Kidney (tissue), 13 donors: ENCODE measurements at regions not wholly inside any gene's neighbourhood (a gene's known extent, or its start where the extent isn't known, plus 50 kb on each side); places are given as distances from the start of the nearest gene placed in this dataset.

ENCODE experiments used
- DNase-seq, 5 donors: peaks; one replicate each; pipeline ENCODE4 v3.0.0-alpha.2; 2013 to 2020
- FAIRE-seq: peaks from 2 replicates; lab custom pipeline; 2012; peaks lifted over from hg19 to GRCh38; lab: Jason Lieb, UNC
- H3K27ac ChIP-seq, 2 donors: one replicate each; pipeline ENCODE4 v1.7.0; 2013; ENCODE audit warnings: low read depth in 2 of 2, low read length in 2 of 2, inconsistent platforms in 1 of 2
- H3K27me3 ChIP-seq: one replicate; pipeline ENCODE4 v1.7.1; 2013; ENCODE audit warnings: low read length, inconsistent platforms; ENCODE audit not compliant: control insufficient read depth, insufficient read depth
- H3K36me3 ChIP-seq, 3 donors: one replicate each; pipeline versions ENCODE4 v1.7.0 to v1.7.1; 2013; ENCODE audit warnings: low read length in 3 of 3, control low read depth in 1 of 3, inconsistent platforms in 1 of 3; ENCODE audit not compliant: insufficient read depth in 3 of 3, control insufficient read depth in 2 of 3
- H3K4me1 ChIP-seq, 3 donors: one replicate each; pipeline versions ENCODE4 v1.7.0 to v1.7.1; 2013; ENCODE audit warnings: low read length in 3 of 3, inconsistent platforms in 1 of 3, low read depth in 1 of 3; ENCODE audit not compliant: control insufficient read depth in 2 of 3, insufficient read depth in 2 of 3
- H3K4me3 ChIP-seq, 3 donors: one replicate each; pipeline versions ENCODE4 v1.7.0 to v1.8.1; 2013; ENCODE audit warnings: low read length in 3 of 3, control low read depth in 1 of 3, inconsistent platforms in 1 of 3
- H3K9ac ChIP-seq, 3 donors: one replicate each; pipeline versions ENCODE4 v1.7.0 to v1.7.1; 2013; ENCODE audit warnings: low read length in 3 of 3, control low read depth in 1 of 3, inconsistent platforms in 1 of 3
- H3K9me3 ChIP-seq, 3 donors: one replicate each; pipeline versions ENCODE4 v1.7.0 to v1.7.1; 2013; ENCODE audit warnings: low read length in 3 of 3, control low read depth in 1 of 3, inconsistent platforms in 1 of 3; ENCODE audit not compliant: control insufficient read depth in 2 of 3, insufficient read depth in 1 of 3
- CTCF ChIP-seq: IDR thresholded peaks from 3 replicates; pipeline ENCODE4 v1.5.1; 2012; ENCODE audit warnings: mild to moderate bottlenecking, moderate library complexity, borderline replicate concordance; ENCODE audit not compliant: insufficient read depth; ENCODE audit errors: extremely low read depth
- intact Hi-C: fragments of 100-400 bp; cut with DNase I; formaldehyde crosslinking; loops from one replicate; pipeline ENCODE4 v1.11.1; 2022
- donor health status: control.
- donor health status: control.
- donor health status: control.
- donor health status: control.
- donor health status: control.
- donor health status: DM: yes; HTN: yes; CAD: no.
- donor health status: Normal renal cell carcinoma (clear cell type).

DNA sequence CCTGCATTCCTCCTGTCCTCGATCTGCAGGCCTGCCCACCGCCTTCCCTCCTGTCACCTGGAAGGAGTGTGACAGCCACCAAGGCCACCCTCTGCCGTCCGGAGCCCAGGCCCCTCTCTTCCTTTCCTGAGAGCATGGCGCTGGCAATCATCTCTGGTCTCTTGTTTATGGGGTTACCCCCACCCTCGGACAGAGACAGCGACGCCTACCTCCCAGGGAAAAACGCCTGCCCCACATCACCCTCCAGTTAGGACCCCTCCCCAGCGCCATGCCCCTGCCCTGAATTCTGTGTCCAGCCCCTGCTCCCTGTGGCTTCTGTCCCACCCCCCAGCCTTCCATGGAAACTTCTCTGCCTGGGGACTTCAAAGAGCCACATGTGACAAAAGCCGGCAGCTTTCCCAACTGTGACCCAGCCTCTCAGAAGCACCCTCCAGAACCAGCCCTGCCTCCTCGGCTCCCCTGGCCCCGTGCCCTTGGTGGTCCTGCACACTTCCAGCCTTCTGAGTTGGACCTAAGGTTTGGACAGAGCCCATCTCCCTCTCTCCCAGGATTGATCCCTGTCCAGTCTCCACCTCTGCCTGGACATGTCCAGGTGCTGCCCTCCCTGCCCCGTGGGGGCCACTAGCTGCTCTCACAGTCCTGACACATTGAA, 145.0 kb upstream of the HDAC4 start:
- no peak for FAIRE-seq
- no peak overlapping the region for H3K9ac ChIP-seq

DNA sequence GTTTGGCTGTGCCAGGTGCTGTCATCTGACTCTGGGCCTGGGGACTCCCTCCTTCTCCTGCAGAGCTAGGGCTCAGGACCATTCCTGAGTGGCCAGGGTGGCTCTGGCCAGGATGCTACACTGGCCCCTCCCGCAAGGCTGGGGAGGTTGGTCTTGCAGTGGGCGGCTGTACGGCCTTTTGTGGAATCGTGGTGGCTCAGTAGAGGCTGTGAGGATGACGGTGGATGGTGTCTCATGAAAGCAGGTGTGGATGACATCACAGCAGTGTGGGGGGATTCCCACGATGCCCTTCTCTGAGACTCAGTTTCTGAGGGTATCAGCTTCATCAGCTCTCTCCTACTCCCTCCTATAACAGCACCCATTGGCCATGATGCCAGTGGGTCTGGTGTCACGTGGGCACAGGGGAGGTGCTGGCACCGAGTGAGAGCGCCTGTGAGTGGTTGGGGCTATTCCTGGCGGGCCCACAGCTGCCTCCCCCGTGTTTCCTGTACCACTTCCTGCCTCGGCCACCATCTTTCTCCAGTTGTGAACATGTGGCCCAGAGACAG, 144.2 kb upstream of the HDAC4 start:
- no peak for TF ChIP-seq CTCF
- no peaks in the 10 kb centered on the region for H3K4me1 ChIP-seq
- DNase-seq, result peak in 1 of 5 donors; percentile 18
- H3K27ac ChIP-seq, result no peak overlapping the region
- no peak overlapping the region for H3K9ac ChIP-seq
- FAIRE-seq, result no peak
- H3K9me3 ChIP-seq, result no peaks in the 10 kb centered on the region
- H3K4me3 ChIP-seq, result no peak overlapping the region
- H3K27me3 ChIP-seq, result no peaks in the 10 kb centered on the region
- no peaks in the 10 kb centered on the region for H3K36me3 ChIP-seq
- intact Hi-C loops, result no loop called here

More for the DNA sequence above, 145.0 kb upstream of the HDAC4 start:
- no peaks in the 10 kb centered on the region for H3K36me3 ChIP-seq
- no peaks in the 10 kb centered on the region for H3K4me1 ChIP-seq
- peak in 1 of 5 donors; percentile 25 for DNase-seq
- H3K4me3 ChIP-seq, result no peak overlapping the region
- no peak overlapping the region for H3K27ac ChIP-seq
- no peaks in the 10 kb centered on the region for H3K27me3 ChIP-seq
- no peak for TF ChIP-seq CTCF
- intact Hi-C loops, result no loop called here
- no peaks in the 10 kb centered on the region for H3K9me3 ChIP-seq

DNA sequence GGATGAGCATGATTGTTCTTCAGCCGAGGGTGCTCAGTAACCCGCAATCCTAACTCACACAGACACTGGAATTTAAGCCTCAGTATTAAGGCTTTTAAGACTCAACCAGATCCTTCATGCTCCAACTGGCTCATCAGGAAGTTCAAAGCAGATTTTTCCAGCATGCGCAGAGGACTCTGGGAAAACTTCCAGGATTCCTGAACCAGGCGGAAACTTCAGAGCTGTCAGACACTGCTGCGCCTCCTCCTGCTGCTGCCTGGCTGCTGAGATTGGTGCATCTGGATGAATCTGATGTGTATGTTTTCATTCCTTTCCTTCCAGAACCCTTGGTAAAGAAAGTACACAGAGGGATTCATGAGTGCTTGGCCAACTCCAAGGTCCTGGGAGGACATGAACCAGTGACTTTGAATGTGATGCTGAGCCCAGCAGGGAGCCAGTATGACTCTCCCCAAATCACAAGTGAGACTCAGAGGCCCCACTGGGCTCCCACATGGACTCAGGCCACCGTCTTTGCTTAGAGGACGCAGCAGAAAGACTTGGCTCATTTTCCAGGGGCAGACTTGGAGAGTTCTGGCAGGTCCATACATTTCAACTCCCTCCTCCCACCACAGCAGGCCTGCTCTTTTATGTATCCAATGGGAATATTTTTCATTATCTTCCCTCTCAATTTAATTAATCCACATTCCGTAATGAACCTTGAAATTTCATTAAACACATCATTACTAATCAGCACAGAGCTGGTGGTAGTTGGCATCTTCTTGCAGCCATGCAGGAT, 143.5 kb upstream of the HDAC4 start:
- intact Hi-C loops, result no loop called here
- Histone ChIP-seq H3K27me3 (no peaks in the 10 kb centered on the region), H3K4me3 (no peak overlapping the region), H3K4me1 (no peaks in the 10 kb centered on the region), H3K36me3 (no peaks in the 10 kb centered on the region), H3K9ac (no peak overlapping the region), H3K9me3 (no peaks in the 10 kb centered on the region), H3K27ac (no peak overlapping the region)
- DNase-seq (peak in 3 of 5 donors; percentile 22 to 81 (median 36)), FAIRE-seq (no peak)
- TF ChIP-seq CTCF, result no peak
